VCaP (cell line): ENCODE measurements at regions not wholly inside any gene's neighbourhood (a gene's known extent, or its start where the extent isn't known, plus 50 kb on each side); places are given as distances from the start of the nearest gene placed in this dataset.

Source experiments
- H3K27ac ChIP-seq: fragments of 450-650 bp; 2 replicates; pipeline ENCODE4 v1.5.1; 2017
- TF ChIP-seq, protein P1 (sequence below): fragments of 450-650 bp; conservative IDR thresholded peaks from 2 replicates; pipeline ENCODE4 v1.5.1; 2017; ENCODE audit warnings: mild to moderate bottlenecking, moderate library complexity

DNA sequence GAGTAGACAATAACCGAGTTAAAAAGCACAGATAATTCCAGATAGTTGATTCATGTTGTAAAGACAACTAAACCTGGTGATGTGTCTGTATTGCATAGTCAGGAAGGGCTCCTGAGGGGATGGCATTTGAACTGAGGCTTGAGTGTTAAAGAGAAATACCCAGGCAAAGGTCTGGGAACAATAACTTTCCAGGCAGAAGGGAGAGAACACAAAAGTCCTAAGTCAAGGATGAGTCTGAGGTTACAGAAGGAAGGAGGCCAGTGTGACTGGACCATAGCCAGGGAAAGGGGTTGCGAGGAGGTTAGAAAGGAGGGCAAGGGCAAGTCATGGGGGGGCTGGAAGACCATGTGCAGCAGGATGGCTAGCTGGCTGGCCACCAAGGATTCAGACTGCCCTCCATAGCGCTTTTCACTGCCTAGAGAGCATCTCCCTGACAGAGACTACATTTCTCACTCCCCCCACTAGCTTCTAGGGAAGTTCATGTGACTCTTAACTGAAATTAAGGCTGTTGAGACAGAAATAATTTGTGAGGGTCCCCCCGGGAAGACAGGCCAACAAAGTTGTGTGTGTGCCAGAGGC is 135.5 kb upstream of the CREB1 start:
- no peak overlapping the region for H3K27ac ChIP-seq
- TF ChIP-seq, protein P1, sequence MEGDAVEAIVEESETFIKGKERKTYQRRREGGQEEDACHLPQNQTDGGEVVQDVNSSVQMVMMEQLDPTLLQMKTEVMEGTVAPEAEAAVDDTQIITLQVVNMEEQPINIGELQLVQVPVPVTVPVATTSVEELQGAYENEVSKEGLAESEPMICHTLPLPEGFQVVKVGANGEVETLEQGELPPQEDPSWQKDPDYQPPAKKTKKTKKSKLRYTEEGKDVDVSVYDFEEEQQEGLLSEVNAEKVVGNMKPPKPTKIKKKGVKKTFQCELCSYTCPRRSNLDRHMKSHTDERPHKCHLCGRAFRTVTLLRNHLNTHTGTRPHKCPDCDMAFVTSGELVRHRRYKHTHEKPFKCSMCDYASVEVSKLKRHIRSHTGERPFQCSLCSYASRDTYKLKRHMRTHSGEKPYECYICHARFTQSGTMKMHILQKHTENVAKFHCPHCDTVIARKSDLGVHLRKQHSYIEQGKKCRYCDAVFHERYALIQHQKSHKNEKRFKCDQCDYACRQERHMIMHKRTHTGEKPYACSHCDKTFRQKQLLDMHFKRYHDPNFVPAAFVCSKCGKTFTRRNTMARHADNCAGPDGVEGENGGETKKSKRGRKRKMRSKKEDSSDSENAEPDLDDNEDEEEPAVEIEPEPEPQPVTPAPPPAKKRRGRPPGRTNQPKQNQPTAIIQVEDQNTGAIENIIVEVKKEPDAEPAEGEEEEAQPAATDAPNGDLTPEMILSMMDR: no peak

DNA sequence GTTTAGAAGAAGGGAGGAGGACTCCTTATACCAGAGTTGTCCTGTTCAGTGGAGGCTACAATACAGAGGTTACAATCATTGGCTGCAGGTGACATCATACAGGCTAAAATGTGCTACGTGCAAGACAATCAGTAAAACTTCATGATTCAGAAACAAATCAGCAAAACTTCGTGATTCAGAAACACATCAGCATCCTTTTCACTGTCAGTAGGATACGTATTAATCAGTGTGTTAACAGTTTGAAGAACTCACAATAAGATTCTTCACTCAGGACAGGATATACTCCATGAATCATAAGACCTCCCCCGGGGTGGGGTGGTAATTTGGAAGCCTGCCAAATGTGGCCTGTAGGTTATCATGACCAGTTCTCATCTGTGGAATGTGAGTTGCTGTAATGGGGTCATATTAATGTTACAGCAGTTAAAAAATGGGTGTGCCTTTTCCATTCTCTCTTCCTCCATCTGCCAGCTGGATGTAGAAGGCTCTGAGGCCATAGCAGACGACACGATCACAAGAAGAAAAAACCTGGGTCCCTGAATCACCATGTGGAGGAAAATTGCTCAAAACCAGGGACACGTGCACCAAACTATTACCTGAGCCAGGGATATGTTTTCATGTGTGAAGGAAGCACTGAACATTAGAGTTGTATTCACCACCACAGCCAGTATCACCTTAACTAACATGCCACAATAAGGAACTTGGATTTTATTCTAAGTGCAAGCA is 134.8 kb upstream of the CREB1 start:
- H3K27ac ChIP-seq: no peak overlapping the region
- TF ChIP-seq, protein P1: no peak

DNA sequence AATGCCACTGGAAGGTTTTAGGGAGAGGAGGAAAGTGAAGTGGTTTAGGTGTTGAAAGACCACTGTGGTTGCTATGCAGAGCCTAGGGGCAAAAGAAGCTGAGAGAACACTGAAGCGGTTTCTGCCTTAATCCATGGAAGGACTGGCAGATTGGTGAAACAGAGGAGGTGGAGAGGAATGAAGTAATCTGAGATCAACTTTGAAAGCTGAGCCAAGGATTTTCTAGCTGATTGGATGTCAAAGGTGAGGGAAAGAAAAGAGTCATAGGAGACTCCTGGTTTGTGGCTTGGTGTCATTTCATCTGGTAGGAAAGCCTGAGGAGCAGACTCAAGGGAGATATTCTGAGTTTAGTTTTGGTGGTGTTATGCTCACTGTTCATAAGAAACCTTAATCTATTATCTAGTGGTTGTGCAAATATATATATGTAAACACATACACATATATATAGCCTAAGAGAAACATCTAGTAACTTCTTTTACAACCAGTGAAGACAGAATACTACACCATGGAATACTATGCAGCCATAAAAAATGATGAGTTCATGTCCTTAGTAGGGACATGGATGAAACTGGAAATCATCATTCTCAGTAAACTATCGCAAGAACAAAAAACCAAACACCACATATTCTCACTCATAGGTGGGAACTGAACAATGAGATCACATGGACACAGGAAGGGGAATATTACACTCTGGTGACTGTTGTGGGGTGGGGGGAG is 134.1 kb upstream of the CREB1 start:
- TF ChIP-seq, protein P1: no peak
- no peak overlapping the region for H3K27ac ChIP-seq

DNA sequence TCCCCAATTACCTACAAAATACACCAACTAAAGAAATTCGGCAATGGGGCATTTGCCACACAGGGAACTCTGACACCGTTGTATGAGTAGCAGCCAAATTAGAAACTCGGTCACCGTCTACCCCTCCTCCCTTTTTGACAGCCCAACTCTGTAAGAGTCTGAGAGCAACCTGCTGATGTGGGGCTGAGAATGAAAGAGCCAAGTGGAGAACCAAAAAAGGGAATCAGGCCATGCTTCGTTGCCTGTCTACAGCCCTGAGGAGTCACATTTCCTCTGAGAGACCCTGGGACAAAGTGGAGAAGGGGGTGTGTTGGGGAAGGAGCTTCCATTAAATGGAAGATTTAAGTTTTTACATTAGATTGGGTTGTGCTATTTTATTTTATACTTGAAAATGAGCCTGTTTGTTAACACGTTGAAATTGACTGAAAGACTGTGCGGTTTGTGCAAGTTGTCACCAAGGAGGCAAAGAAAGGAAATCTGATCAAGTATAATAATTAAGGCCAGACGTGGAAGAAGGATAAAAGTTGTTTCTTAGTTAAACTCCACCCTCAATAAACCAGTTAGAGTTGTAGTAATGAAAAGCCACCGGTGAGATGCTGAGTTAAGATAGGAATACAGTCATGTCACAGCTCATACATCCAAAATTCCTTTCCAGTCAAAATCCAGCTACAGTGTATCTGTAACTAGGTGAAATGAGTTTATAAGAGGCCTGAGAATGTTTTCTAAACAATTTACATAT is 131.7 kb upstream of the CREB1 start:
- no peak overlapping the region for H3K27ac ChIP-seq
- TF ChIP-seq, protein P1: no peak

DNA sequence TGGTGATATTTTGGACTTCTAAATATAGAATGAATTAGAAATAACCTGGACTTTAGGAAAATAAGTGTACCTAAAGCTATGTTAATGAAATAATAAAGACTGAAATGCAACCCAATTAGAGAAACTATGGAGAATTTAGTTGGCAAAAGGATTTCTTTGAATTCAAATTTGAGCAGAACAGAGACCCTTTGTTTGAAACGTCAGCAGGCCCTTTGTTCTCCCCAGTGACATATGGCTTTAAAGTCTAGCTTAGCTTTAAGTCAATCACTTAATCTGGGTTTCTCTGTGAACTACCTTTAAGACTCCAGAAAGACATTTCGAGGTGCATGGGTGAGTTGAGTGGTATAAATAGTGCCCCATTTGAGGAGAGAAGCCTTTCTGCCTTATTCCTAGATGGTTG is 130.5 kb upstream of the CREB1 start:
- TF ChIP-seq, protein P1: no peak
- H3K27ac ChIP-seq: no peak overlapping the region

DNA sequence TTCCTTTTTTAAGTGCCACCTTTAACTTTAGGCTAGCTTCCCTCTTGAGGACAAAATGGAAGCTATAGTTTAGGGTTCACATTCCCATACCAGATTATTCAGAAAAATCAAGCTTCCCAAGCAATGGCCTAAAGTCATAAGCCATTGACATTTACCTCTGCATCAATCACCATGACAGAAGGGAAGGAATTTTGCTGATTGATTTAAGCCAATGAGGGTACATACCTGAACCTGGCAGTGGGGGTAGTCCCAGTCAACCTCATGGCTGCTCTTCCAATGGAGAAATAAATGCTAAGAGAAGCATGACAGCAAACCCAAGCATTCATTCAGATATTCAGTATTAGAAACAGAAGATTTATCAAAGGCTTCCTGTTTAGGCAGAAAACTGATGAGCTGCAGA is 128.4 kb upstream of the CREB1 start:
- TF ChIP-seq, protein P1: no peak
- H3K27ac ChIP-seq: no peak overlapping the region

DNA sequence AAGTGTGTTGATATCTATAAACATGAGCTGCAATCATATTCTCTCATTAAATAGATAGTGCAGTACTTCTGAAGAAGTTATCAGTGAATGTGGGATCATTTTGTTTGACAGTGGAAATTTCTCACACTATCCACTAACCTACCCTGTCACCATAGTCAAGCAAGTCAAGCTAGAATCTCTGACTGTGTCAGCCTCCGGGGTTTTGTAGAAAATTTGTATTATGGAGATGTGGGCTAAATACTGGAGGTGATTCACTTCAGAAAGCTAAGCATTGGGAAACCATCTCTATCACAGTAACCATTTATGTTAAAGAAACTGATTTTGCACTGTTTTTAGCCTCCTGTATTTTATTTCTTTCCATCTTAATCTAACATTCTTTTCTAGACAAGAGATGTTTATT is 126.6 kb upstream of the CREB1 start:
- TF ChIP-seq, protein P1: no peak
- no peak overlapping the region for H3K27ac ChIP-seq
